Inflammatory macrophage (primary cell): ENCODE measurements at regions not wholly inside any gene's neighbourhood (a gene's known extent, or its start where the extent isn't known, plus 50 kb on each side); places are given as distances from the start of the nearest gene placed in this dataset.

Experiments used
- DNase-seq, 2 donors: peaks; one replicate each; pipeline ENCODE4 v3.0.0-alpha.2; 2020 to 2022

GRCh38 chr7:130912862-130913638, 179.0 kb upstream of the KLF14 start:
- peak; percentile 95 to 96 for DNase-seq

GRCh38 chr7:130913639-130914553, 179.9 kb upstream of the KLF14 start:
- DNase-seq = no peak

- DNase-seq = no peak
These were observed 180.7 kb upstream of the KLF14 start for GRCh38 chr7:130914554-130915294.

GRCh38 chr7:130917669-130918128, 183.7 kb upstream of the KLF14 start:
- DNase-seq = no peak

- no peak for DNase-seq
These were observed 184.4 kb upstream of the KLF14 start for GRCh38 chr7:130918129-130919052.

- no peak for DNase-seq
These were observed 185.5 kb upstream of the KLF14 start for GRCh38 chr7:130919316-130920103.

- no peak for DNase-seq
These were observed 186.1 kb upstream of the KLF14 start for GRCh38 chr7:130920122-130920521.

- no peak for DNase-seq
These were observed 187.6 kb upstream of the KLF14 start for GRCh38 chr7:130921391-130922180.

GRCh38 chr7:130922206-130923112, 188.5 kb upstream of the KLF14 start:
- DNase-seq = no peak

- DNase-seq = no peak
These were observed 189.4 kb upstream of the KLF14 start for GRCh38 chr7:130923365-130923764.

GRCh38 chr7:130923930-130924329, 189.9 kb upstream of the KLF14 start:
- DNase-seq = no peak

GRCh38 chr7:130925136-130925794, 191.3 kb upstream of the KLF14 start:
- peak in 1 of 2 donors; percentile 52 for DNase-seq

GRCh38 chr7:130926001-130926691, 192.1 kb upstream of the KLF14 start:
- peak; percentile 40 to 76 for DNase-seq

GRCh38 chr7:130927062-130927461, 193.1 kb upstream of the KLF14 start:
- DNase-seq = no peak

- DNase-seq = no peak
These were observed 193.6 kb upstream of the KLF14 start for GRCh38 chr7:130927564-130927963.

- peak; percentile 18 to 74 for DNase-seq
These were observed 196.1 kb upstream of the KLF14 start for GRCh38 chr7:130929896-130930659.

GRCh38 chr7:130930681-130931080, 196.7 kb upstream of the KLF14 start:
- no peak for DNase-seq
